Medulla oblongata (tissue), 1 donor: ENCODE measurements at regions not wholly inside any gene's neighbourhood (a gene's known extent, or its start where the extent isn't known, plus 50 kb on each side); places are given as distances from the start of the nearest gene placed in this dataset.
"Not testable (repeated sequence)": the region's sequence is repeated elsewhere in the genome, so short reads cannot be mapped to it uniquely, and the experiment has no call there.

Experiments used
- DNase-seq: peaks from one replicate; pipeline ENCODE4 v3.0.0-alpha.2; 2015; ENCODE audit errors: extremely low spot score

DNA sequence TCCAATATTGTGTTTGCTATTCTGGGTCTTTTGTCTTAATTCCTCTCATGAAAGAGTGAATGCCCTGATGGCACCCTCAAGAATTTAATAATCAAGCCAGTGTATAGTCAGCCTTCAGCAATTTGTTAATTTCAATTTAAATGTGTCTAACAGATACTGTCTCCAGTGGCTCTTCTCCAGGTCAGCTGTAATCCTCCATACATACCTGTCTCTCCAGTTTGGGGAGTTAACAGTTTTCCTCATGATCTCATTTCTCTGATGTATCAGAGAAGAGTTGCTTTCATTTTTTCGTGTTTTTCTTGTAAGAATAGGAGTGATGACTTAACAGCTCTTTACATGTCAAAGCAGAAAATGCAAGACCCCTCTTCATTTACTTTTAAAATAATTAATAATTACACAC lies 500.3 kb upstream of the RORB start:
- DNase-seq: no peak

DNA sequence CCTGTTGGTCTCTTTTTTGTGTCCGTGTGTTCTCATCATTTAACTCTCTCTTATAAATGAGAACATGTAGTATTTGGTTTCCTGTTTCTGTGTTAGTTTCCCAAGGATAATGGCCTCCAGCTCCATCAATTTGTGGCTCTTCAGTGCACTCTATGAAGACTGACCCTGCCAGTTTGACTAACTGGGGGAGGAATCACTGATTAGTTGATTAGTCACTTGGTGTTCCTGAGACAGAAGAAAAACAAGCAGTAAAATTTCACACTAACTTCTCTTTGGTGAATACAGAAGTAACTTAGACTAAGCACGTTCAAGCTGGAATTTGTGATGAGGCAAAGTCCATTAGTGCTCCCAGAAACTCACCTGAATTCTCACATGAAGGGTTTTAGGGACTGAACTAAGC lies 495.8 kb upstream of the RORB start:
- no peak for DNase-seq

DNA sequence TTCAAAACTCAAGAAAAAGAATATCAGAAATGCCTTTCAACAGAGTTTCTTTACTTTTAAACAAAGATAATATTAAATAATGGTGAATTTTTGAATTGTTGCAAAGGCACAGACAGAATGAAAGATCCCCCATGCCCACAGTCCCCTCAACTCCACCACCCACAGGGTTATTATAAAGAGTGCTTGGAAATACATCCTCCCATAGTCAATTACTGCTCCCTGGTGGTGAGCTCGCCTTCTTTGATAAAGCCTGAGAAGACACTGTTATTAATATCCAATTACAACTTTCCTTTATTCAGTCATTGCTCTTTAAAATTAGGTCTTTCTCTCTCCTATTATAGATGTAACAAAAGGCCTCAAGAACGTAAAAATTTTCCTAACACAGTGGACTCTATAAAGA lies 490.2 kb upstream of the RORB start:
- no peak for DNase-seq

DNA sequence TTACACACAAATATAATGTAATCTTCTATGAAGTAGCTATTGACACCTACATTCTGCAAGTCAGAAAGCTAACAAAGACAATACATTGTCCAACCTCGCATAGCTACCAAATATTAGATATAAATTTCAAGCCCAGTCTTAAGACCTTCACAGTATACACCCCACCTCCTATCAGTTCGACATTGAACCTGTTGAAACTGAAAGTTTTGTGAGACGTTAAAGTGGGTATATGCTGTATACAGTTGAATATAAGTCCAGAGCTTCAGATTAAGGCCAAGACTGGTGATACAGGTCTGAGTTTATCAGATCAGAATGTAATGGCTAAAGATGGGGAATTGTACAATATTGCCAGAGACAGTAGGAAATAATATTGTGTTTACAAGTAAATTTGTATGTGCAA lies 489.3 kb upstream of the RORB start:
- no peak for DNase-seq

DNA sequence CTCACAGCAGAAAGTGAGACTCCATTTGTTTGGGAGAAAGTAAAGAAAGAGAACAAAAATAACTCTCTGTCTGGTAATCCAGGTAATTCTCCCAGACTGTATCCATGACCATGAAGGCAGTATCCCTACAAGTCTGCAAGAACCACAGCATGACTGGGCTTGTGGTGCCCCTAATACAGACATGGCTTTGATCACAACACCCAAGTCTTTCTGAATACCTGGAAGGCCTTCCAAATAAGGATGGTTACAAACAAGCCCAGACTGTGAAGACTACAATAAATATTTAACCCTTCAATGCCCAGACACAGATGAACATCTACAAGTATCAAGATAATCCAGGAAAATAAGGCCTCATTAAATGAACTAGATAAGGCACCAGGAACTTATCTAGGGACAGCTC lies 481.1 kb upstream of the RORB start:
- DNase-seq: no peak

DNA sequence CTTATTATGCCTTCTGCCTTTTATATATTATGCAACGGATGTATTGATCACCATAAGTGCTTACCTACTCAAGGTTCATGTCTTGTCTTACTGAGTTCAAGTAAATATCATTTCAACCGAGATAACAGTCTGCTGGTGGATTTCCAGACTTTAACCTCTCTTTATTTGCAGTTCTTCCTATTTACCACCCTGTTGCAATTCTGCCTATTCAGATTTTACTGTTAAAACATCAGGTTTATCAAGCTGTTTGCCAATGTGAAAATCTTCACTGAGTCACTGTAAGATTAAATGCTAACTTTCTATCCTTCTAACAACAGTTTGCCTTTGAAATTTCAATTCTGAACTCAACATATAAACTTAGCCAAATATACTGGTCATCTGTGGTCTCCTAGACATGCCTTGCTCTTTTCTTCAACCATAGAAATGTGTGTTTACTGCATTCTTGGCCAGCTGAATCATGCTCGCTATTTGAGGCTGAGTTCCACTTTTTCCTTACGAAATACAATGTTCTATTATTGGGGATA lies 471.7 kb upstream of the RORB start:
- DNase-seq: no peak

DNA sequence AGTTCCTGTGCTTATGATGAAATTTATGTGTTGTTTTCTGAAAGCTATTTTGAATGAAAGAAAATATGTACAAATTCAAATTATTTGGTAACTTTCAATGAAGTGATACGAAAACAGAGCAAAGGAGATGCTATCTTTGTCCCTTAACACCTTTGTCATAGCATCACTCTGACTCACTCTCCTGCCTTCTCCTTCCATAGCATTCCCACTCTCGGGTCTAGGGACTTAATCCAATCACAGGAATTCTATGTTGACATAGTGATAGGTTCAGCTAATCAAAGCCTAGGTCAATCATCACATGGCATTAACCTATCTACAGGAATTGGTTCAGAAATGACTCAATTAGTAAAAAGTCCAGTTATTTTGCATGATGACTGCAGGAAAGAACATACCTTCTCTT lies 464.7 kb upstream of the RORB start:
- DNase-seq: no peak

DNA sequence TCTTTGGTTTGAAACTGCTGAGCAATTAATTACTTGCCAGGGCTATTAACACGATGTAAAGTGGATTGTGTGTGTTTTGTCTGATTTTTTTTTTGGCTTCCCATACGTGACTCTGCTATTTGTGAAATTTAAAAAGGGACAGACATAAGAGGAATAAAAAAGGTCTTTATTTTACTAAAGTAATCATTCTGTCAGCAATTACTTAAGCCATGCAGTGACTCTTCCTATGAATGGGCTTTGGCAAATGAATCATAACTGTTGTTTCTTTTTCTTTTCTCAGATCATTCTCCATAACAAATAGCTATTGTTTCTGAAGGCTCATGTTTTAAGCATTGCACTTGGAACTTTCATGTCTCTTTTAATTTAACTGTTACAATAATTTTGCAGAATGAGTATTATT lies 461.3 kb upstream of the RORB start:
- peak; percentile 13 for DNase-seq

DNA sequence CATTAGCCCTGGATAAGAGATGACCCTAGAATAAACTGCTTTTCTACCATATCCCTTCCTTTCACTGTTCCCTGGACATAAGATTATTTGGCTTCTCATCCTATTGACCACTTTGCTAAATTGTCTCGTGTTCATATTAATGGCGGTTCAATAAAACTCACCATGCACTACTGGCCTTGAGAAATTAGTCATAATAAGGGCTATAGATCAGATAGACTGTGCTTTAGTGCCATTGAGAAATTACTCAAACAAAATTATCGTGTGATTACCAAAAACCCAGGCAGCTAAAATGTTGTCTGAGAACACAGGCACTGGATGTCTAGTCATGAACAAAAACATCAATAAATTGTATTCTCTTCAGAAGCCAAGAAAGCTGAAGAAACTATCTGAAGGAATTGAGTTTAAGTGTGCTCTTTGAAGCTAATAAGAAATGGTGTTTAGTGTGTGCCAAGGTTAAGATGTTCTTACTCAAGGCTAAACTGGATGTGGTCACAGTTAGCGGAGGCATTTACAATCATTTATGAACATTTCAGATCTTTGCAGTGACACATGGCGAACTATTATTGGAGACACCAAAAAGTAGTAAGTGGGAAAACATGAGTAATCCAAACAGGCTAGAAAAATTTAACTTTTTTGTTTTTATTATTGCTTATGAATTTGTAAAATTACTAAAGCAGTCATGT lies 460.4 kb upstream of the RORB start:
- DNase-seq: no peak

DNA sequence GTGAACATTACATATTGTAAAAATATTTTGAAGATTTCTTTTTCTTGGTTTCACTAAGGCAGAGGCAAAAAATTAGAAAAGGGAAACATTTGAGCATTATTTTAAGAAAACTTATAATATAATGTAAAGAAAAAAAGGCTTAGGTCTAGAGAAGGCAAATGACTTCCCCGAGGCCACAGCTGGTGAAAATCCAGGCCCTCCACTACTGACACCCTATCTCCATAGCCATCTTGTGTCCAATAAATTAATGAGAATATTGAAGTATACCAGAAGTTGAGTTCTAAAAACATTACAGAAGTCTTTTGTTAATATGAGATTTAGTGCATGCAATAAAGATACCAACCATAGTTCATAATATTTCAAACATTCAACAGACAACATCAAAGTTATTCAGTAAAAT lies 459.9 kb upstream of the RORB start:
- DNase-seq: no peak

DNA sequence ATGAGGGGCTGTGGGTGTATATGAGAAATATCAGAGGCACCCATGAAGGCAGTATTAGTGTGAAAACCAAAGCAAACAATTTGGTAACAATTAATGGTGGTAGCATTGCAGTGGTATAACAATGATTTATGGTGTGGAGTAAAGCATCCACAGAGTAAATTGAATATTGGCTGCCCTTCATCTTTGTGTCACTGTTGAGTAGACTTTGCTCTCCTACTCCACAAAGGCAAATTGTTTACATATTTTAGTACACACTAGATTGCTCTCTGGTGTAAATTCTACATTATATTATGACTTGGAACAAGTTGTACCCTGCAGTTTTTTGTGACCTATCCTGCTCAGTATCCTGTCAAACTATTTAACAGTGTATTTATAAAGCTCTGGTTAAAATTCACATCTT lies 455.5 kb upstream of the RORB start:
- DNase-seq: no peak

DNA sequence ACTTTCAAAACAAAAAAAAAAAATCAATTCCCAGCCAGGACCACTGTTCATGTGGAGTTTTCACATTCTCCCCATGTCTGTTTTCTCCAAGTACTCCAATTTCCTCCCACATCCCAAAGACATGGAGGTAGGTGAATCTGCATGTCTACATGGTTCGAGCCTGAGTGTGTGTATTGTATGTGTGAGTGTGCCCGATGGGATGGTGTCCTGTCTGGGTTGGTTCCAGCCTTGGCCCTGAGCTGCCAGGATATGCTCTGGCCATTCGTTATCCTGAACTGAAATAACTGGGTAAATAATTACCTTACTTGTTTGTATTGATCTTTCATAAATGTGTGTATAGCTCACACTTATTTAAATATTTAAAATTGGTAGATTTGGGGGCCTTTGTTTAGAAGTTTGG lies 452.3 kb upstream of the RORB start:
- no peak for DNase-seq

DNA sequence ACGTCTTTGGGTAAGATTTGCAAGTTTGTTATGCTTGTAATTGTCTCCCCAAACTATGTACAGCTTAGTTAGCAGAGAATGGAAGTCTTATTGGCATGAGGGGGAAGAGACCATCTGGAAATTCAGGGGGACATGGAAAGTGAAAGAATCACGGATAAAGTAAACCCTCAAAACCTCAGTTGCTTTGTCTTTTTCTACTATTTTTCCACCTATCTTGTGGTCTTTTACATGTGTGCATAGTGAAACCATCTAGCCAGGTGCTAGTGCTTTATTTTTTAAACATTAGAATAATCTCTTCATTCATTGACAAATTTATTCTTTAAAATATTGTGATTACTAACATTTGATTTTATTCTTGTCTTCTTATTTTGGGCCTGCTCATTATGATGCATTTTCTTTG lies 441.1 kb upstream of the RORB start:
- no peak for DNase-seq

DNA sequence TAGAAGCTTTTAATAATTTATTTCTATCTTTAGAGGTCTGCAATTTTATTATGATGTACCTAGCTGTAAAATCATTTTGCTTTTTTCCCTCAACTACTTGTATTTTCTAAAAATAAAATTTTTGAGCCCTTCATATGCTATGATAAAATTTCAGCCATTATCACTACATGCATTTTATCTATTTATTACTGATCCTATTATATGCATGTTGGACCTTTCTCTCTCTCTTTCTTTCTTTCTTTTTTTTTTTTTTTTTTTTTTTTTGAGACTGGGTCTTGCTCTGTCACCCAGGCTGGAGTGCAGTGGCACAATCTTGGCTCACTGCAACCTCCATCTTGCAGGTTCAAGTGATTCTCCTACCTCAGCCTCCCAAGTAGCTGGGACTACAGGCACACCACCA lies 440.1 kb upstream of the RORB start:
- DNase-seq: not testable (repeated sequence)

DNA sequence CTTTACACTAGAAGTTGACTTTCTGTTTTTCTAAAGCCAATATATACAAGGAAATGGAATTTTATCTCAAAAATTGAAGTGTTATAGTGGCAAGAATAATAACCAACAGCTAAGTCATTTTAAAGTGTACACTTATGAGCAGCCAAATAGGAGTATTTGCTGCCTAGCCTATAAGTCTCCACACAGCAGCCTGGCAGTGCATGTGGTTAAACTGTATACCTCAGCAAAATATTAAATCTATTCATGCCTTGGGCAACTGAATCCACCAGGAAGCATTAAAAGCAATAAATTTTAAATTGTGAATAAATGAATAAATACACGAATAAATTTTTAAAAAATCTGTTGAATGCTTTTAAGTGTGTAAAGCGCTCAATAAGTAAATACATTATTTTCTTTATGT lies 432.4 kb upstream of the RORB start:
- no peak for DNase-seq

DNA sequence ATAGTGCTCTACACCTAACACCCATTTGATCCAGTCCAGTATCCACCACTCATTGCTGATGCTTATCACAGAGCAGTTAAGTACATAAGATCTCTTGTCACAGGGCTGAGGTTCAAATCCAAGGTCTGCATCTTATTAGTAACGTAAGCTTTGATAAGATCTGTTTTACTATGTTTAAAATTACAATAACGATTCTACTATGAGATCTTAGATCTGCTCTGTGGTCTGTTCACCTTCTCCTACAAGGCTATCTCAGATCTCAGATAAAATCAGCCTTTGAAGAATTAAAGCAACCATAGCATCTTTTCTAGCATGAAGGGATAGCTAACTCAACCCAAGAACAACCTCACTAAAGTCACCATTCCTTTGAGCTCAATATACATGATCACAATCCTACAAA lies 431.0 kb upstream of the RORB start:
- DNase-seq: no peak

DNA sequence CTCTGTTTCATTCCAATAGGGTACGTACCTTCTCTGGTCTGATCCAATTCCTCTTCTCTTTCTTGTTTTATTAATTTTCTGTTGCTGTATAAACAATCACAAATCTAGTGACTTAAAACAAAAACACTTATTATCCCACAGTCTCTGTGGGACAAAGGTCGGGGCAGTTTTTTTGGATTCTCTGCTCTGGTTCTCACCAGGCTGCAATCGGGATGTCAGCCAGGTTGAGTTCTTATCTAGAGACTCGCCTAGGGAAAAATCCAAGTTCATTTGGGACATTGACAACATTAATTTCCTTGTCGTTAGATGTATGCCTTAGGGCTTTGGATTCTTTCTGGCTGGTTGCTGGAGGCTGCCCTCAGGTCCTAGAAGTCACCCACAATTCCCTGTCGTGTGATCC lies 430.5 kb upstream of the RORB start:
- DNase-seq: no peak

DNA sequence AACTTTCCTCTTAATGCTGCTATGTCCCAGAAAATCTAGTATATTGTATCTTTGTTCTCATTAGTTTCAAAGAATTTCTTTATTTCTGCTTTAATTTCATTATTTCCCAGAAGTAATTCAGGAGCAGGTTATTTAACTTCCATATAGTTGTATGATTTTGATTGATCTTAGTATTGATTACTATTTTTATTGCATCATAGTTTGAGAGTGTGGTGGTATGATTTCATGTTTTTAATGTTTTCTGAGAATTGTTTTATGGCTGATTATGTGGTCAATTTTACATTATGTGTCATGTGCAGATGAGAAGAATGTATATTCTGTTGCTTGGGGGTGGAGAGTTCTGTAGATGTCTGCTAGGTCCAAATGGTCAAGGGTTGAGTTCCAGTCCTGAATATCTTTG lies 425.6 kb upstream of the RORB start:
- no peak for DNase-seq

DNA sequence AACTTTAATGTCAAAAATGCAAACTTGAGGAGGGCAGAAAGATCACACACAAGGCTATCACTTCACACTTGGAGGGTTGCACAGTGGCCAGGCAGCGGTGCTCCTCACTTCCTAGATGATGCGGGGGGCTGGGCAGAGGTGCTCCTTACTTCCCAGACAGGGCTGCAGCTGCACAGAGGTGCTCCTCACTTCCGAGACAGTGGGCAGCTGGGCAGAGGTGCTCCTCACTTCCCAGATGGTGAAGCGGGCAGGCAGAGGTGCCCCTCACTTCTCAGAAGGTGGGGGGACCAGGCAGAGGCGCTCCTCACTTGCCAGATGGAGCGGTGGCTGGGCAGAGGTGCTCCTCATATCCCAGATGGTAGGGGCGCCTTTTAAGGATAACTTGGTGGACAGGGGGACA lies 423.2 kb upstream of the RORB start:
- DNase-seq: no peak

DNA sequence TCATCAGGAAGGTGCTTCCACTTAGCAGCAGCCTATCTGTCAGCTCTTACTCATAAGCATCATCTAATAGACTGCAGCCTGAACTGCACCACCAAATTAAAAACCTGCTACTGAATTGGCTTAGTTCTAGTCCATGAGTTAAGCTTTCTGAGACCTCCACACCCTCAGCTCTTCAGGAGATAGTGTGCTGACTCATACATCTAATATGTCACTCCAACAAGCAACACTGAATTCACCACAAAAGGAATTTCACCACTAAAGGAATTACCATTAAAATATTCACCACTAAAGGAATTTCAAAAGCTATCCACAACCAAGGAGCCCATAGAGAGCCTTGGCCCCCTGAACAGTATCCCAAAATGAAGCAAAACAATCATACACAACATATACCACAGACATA lies 418.5 kb upstream of the RORB start:
- no peak for DNase-seq

DNA sequence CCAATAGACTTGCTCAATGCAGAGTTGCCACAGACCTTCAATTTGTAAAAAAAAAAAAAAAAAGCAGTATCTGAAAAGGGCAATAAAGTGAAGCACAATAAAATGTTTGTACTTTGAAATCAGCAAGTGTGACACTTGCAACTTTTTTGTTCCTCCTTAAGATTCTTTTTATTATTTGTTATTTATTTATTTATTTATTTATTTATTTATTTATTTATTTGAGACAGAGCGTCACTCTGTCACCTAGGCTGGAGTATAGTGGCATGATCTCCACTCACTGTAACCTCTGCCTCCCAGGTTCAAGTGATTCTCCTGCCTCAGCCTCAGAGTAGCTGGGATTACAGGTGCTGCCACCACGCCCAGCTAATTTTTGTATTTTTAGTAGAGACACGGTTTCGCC lies 416.5 kb upstream of the RORB start:
- not testable (repeated sequence) for DNase-seq

DNA sequence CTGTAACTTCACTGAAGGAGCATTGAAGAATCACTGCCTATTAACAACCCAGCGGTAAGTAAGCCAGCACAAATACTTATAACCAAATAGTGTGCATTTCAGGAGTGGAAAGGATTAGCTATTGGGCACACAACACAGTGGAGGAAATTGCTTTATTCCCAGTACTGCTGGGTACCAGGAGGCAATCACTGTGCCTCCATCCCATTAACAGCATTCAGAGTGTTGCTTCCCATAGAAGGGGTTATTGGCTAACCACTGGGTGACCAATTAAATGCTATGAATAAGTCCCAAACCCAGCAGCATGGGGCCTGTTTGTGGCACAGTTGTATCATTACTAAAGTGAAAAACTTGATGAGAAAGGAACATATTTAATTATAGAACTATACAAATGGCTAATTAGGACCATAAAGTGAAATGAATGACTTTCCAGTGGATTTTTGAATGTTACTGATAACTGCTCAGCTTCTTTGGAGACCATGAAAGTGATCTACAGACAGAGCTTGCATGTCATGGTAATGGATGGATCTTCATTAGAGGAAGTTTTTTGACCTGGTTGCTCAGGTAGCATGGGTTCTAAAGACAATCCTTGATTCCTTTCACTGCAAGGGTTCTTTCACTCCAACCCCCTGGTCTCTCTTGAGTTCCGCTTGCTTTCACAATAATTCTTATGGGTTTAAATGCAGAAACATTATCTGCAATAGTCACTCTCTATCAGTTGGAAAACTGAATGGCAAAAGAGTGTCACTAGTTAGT lies 413.3 kb upstream of the RORB start:
- DNase-seq: no peak

DNA sequence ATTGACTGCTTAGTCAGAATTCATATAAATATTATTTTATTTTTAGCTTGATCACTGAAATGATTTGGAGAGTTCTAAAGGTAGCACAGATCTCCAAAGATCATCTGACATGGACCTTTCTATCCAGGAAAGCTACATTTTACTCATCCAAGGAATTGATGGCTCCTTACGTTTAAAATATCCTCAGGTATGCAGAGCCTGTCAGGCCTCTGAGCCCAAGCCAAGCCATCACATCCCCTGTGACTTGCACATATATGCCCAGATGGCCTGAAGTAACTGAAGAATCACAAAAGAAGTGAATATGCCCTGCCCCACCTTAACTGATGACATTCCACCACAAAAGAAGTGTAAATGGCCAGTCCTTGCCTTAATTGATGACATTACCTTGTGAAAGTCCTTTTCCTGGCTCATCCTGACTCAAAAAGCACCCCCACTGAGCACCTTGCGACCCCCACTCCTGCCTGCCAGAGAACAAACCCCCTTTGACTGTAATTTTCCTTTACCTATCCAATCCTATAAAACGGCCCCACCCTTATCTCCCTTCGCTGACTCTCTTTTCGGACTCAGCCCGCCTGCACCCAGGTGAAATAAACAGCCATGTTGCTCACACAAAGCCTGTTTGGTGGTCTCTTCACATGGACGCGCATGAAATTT lies 411.6 kb upstream of the RORB start:
- DNase-seq: not testable (repeated sequence)
